ENCODE measurements at regions not wholly inside any gene's neighbourhood (a gene's known extent, or its start where the extent isn't known, plus 50 kb on each side); places are given as distances from the start of the nearest gene placed in this dataset.

- H3K27ac ChIP-seq (ENCODE audit: low read depth), result no peak overlapping the region
- H3K4me3 ChIP-seq, result no peak overlapping the region
- no peak overlapping the region for H3K4me2 ChIP-seq
- H3K9me2 ChIP-seq (ENCODE audit: insufficient read depth), result no peaks in the 10 kb centered on the region
- no peaks in the 10 kb centered on the region for H3K4me1 ChIP-seq (ENCODE audit: insufficient read depth)
- no peak for DNase-seq (ENCODE audit: low spot score)
- H3F3A ChIP-seq (replicated peaks; ENCODE audit: low read depth), result no peaks in the 10 kb centered on the region
- H4K20me1 ChIP-seq (replicated peaks; ENCODE audit: insufficient read depth), result no peaks in the 10 kb centered on the region
- Mint-ChIP-seq H3K4me1 (no peaks in the 10 kb centered on the region), H3K9me3 (no peaks in the 10 kb centered on the region; the same call in 2 of the 3 replicates), H3K36me3 (ENCODE audit: low read depth) (no peaks in the 10 kb centered on the region), H3K27ac (no peak overlapping the region), H3K27me3 (ENCODE audit: insufficient read depth, low read depth, poor library complexity) (no peaks in the 10 kb centered on the region), H3K4me3 (no peak overlapping the region)
- no peak for TF ChIP-seq STAT1 (IDR thresholded peaks at IDR 0.05; ENCODE audit: unreplicated experiment)
- no peak for TF ChIP-seq ETS1 (IDR thresholded peaks at IDR 0.05)
- TF ChIP-seq CTCF (conservative IDR thresholded peaks at IDR 0.05; ENCODE audit: low read depth in 2 of 2), result no peak
- TF ChIP-seq JUNB (IDR thresholded peaks at IDR 0.05; ENCODE audit: unreplicated experiment), result no peak
- no peak for TF ChIP-seq EZH2 (IDR thresholded peaks at IDR 0.05; ENCODE audit: low read depth, unreplicated experiment)
- no peak for TF ChIP-seq CREB1 (CRISPR knock-in tag; IDR thresholded peaks at IDR 0.05; ENCODE audit: low read depth)
- TF ChIP-seq ZNF114 (CRISPR knock-in tag; IDR thresholded peaks at IDR 0.05), result no peak
- TF ChIP-seq POLR2AphosphoS5 (IDR thresholded peaks at IDR 0.05; ENCODE audit: low read depth), result no peak
- no peak for TF ChIP-seq EZH2phosphoT487 (IDR thresholded peaks at IDR 0.05; ENCODE audit: unreplicated experiment)
- TF ChIP-seq ZNF462 (CRISPR knock-in tag; IDR thresholded peaks at IDR 0.05), result no peak
- no peak for TF ChIP-seq ZNF331 (CRISPR knock-in tag; IDR thresholded peaks at IDR 0.05; ENCODE audit: low read depth)
- no peak for TF ChIP-seq NANOG (IDR thresholded peaks at IDR 0.05; ENCODE audit: borderline replicate concordance)
- TF ChIP-seq REST (IDR thresholded peaks at IDR 0.05; ENCODE audit: unreplicated experiment), result no peak
- ATAC-seq, result no peak
- no peaks in the 10 kb centered on the region for H3K36me3 ChIP-seq (ENCODE audit: insufficient read depth)
- no peaks in the 10 kb centered on the region for H3K79me2 ChIP-seq (replicated peaks; ENCODE audit: insufficient read depth)
- H3K27me3 ChIP-seq (ENCODE audit: insufficient read depth), result no peaks in the 10 kb centered on the region
- no peak overlapping the region for H2AFZ ChIP-seq
These were observed 2884.6 kb upstream of the PCDH20 start for GRCh38 chr13:64300239-64300638.

Data from GM23338 (cell line).